GM18508 (cell line): ENCODE measurements at regions not wholly inside any gene's neighbourhood (a gene's known extent, or its start where the extent isn't known, plus 50 kb on each side); places are given as distances from the start of the nearest gene placed in this dataset.
"Not testable (repeated sequence)": the region's sequence is repeated elsewhere in the genome, so short reads cannot be mapped to it uniquely, and the experiment has no call there.

Experiments
- ATAC-seq: cut with Tn5 transposase; IDR thresholded peaks from one replicate; pipeline ENCODE4 v1.9.1; 2021; ENCODE audit warnings: moderate number of reproducible peaks; ENCODE audit not compliant: insufficient read depth, unreplicated experiment

GRCh38 chr9:7739595-7739994 is 60.0 kb downstream of the DMAC1 start:
- ATAC-seq: no peak

- no peak for ATAC-seq
These were observed 64.3 kb downstream of the DMAC1 start for GRCh38 chr9:7735311-7735710.

- no peak for ATAC-seq
These were observed 69.5 kb downstream of the DMAC1 start for GRCh38 chr9:7730164-7730445.

GRCh38 chr9:7729371-7730163 is 70.0 kb downstream of the DMAC1 start:
- no peak for ATAC-seq

DNA sequence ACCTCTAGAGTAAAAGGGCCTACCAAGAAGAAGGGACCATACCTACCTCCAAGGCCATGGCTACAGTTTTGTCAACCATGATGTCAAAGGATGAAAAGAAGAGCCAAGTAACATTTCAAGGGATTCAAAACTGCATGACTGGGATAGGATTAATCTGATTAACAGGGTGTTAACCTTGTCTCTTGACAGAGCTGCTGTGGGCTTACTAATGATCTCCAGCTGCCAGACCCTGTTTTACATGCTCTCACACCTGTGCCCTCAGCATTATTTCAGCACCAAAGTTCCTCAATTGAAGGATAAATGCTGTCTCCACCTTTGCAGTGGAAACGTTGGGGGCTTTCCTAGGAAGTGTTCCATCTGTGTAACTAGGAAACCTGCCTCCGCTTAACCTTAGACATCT is 78.3 kb downstream of the DMAC1 start:
- no peak for ATAC-seq

GRCh38 chr9:7713088-7713487 is 86.5 kb downstream of the DMAC1 start:
- ATAC-seq: not testable (repeated sequence)

- no peak for ATAC-seq
These were observed 88.9 kb downstream of the DMAC1 start for GRCh38 chr9:7710686-7711085.

GRCh38 chr9:7707934-7708333 is 91.6 kb downstream of the DMAC1 start:
- ATAC-seq: no peak

- ATAC-seq: no peak
These were observed 95.0 kb downstream of the DMAC1 start for GRCh38 chr9:7704543-7704942.

- no peak for ATAC-seq
These were observed 107.7 kb downstream of the DMAC1 start for GRCh38 chr9:7691909-7692308.

- ATAC-seq: no peak
These were observed 109.6 kb downstream of the DMAC1 start for GRCh38 chr9:7690014-7690413.

GRCh38 chr9:7688626-7689025 is 111.0 kb downstream of the DMAC1 start:
- ATAC-seq: no peak

DNA sequence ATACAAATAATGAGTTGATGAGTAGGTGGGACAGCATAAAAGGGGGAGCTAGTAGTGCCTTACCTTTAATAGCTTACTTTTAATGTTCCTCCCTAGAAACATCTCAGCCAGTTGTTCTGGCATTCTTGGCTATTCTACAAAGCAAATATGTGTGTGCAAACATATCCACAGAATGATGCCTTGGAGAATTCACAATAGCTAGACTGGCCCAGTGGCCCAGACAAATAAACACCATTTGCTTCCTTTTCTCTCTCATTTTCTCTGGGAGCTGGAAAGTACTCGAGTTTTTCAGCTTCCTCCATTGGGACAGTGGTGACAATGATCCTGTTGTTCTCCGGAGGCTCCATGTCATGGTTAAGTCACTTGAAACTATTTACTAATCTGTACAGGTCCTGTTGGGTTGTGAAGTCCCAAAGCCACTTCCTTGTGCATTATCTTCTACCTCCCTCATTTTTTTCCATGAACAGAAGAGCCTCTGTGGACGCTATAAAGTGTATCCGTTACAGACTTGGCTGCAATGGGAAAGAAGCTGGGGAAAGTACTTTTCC is 122.9 kb downstream of the DMAC1 start:
- no peak for ATAC-seq

- no peak for ATAC-seq
These were observed 127.7 kb downstream of the DMAC1 start for GRCh38 chr9:7671847-7672246.

DNA sequence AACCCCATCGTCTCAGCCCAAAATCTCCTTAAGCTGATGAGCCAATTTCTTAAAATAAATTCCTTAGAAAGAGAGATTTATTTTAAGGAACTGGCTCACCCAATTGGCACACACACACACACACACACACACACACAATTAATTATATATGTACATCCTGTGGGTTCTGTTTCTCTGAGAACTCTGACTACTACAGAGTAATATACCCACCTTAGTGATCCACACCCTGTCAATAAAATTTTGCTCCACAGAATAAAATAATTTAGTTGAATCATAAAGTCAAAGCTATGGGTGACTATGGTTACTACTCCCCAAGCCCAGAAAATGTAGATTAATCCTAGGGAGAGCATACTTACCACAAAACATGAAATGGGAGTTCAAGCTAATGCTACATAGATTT is 131.0 kb downstream of the DMAC1 start:
- ATAC-seq: no peak

DNA sequence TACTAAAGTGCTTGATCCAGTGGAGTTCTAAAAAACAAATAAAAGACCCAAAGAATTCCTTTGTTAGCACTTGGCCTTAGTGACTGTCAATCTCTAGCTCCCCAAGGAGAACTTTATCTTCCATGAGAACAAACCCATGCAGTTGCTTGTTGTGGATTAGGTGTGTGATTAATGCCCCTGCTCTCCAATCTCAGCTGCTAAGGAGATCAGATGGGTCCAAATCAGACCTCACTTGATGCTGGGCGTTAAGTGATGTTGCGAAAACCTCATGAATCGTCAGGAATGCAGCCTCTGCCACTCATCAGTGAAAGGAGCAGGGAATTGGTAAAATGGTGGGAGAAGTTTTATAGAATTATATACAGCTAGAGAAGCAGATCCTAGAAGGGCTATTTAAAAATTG is 133.7 kb downstream of the DMAC1 start:
- no peak for ATAC-seq

DNA sequence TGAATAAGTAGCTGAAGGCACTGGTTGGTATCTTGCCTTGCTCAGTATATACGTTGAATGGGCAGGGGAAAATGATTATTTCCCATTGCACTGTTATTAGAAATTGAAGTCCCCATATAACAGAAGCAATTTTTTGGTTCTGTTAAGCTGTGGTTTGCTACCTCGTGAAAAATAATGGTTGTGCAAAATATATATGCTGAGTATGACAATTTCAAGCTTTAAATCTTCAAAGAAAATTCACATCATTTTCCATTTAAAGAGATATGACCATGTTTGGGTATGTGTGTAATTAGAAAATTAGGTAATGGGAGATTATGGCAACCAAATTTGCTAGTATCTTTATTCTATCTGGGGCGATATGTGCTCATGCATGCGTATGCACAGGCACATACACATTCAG is 139.8 kb downstream of the DMAC1 start:
- no peak for ATAC-seq

- ATAC-seq: no peak
These were observed 142.9 kb downstream of the DMAC1 start for GRCh38 chr9:7656636-7657035.

DNA sequence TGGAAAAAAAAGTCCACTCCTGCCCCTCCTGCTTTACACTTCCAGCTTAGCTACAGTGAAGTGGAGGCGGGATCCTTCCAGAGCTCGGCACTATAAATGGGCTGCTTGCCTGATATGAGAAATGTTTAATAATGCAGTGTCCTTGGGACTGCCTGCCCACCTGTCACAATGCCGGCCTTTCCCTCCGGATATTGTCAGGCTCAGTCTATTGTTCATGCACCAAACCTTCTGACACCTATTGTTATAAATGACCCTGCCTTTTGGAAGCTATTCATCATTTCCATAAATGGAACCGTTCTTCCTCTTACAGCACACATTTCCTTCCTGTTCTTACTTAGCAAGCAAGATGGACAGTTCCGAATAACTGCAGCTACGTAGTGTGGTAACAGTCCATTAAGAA is 146.3 kb downstream of the DMAC1 start:
- ATAC-seq: no peak

- ATAC-seq: no peak
These were observed 159.3 kb downstream of the DMAC1 start for GRCh38 chr9:7640231-7640630.

- no peak for ATAC-seq
These were observed 160.1 kb downstream of the DMAC1 start for GRCh38 chr9:7639471-7639870.

DNA sequence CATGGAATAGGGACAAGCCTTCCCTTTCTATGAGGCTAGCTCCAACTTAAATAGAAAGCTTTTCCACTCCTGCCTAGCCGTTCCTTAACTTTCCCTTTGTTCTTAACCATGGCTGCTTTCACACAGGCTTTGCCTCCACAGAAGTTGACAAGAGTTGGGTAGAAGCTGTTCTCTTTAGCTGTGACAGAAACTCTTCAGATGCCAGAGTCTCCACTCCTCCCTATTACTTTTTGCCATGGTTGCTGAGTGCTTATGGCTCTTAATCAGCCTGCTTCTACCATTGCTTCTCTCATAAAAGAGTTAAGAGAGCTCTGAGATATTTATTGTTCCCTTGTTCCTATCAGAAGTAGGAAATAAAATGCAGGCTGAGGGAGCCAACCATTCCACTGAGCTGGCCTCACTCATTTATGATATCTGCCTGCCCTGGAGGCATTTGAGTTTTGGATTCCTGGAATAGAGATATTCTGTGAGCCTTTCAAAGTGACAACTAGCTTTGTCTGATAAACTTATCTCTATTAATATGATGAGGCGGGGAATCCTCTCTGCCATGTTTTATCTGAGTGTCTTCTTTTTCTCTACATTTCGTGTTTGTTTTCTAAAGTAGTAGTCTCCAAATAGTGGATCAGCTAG is 162.6 kb downstream of the DMAC1 start:
- no peak for ATAC-seq
